Progenitor cell of endocrine pancreas (in vitro differentiated cells): ENCODE measurements at regions not wholly inside any gene's neighbourhood (a gene's known extent, or its start where the extent isn't known, plus 50 kb on each side); places are given as distances from the start of the nearest gene placed in this dataset.

Source experiments
- DNase-seq: peaks from one replicate; pipeline ENCODE4 v3.0.0; 2021; ENCODE audit warnings: low spot score; ENCODE audit not compliant: unreplicated experiment
- H3K27ac Mint-ChIP-seq: 2 replicates; pipeline ENCODE4 v1.8.0; 2021; ENCODE audit warnings: mild to moderate bottlenecking, moderate library complexity, mixed read lengths
- H3K27me3 Mint-ChIP-seq: 2 replicates; pipeline ENCODE4 v1.8.0; 2021; ENCODE audit warnings: mixed read lengths
- H3K36me3 Mint-ChIP-seq: 2 replicates; pipeline ENCODE4 v1.8.0; 2022; ENCODE audit warnings: mixed read lengths; ENCODE audit not compliant: insufficient read depth
- H3K4me1 Mint-ChIP-seq: 2 replicates; pipeline ENCODE4 v1.8.0; 2021; ENCODE audit warnings: low read depth, mixed read lengths
- H3K4me3 Mint-ChIP-seq: 2 replicates; pipeline ENCODE4 v1.8.0; 2021; ENCODE audit warnings: low read depth, mild to moderate bottlenecking, moderate library complexity, mixed read lengths
- H3K9me3 Mint-ChIP-seq: 2 replicates; pipeline ENCODE4 v1.8.0; 2021; ENCODE audit warnings: low read depth, mixed read lengths
- TF ChIP-seq, protein P1 (sequence below): fragments of 200-600 bp; sonication (generic); IDR thresholded peaks from one replicate; pipeline ENCODE4 v1.5.0; 2021; ENCODE audit warnings: antibody characterized with exemption, mild to moderate bottlenecking; ENCODE audit not compliant: unreplicated experiment

DNA sequence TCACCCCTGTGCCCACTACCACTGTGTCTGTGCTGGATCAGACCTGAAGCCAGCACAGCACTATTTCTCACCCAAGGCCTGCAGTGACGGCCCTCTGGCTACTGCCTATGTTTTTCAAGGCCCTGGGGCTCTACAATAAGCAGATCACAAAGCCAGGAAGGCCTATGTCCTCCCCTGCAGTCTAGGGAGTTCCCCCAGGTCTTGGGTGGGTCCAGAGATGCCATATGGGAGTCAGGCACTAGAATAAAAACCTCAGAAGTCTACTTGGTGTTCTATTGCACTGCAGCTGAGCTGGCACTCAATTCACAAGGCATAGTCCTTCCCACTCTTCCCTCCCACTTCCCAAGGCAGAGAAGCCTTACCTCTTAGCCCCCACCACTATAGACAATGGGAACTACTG lies 107.1 kb downstream of the FBXO4 start:
- TF ChIP-seq, protein P1, sequence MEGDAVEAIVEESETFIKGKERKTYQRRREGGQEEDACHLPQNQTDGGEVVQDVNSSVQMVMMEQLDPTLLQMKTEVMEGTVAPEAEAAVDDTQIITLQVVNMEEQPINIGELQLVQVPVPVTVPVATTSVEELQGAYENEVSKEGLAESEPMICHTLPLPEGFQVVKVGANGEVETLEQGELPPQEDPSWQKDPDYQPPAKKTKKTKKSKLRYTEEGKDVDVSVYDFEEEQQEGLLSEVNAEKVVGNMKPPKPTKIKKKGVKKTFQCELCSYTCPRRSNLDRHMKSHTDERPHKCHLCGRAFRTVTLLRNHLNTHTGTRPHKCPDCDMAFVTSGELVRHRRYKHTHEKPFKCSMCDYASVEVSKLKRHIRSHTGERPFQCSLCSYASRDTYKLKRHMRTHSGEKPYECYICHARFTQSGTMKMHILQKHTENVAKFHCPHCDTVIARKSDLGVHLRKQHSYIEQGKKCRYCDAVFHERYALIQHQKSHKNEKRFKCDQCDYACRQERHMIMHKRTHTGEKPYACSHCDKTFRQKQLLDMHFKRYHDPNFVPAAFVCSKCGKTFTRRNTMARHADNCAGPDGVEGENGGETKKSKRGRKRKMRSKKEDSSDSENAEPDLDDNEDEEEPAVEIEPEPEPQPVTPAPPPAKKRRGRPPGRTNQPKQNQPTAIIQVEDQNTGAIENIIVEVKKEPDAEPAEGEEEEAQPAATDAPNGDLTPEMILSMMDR, result no peak
- Mint-ChIP-seq H3K36me3 (no peaks in the 10 kb centered on the region), H3K9me3 (peaks cover 19% of the 10 kb centered on the region), H3K4me3 (no peak overlapping the region), H3K4me1 (peaks cover 14% of the 10 kb centered on the region), H3K27me3 (peaks cover 29% of the 10 kb centered on the region), H3K27ac (no peak overlapping the region)
- DNase-seq, result no peak

DNA sequence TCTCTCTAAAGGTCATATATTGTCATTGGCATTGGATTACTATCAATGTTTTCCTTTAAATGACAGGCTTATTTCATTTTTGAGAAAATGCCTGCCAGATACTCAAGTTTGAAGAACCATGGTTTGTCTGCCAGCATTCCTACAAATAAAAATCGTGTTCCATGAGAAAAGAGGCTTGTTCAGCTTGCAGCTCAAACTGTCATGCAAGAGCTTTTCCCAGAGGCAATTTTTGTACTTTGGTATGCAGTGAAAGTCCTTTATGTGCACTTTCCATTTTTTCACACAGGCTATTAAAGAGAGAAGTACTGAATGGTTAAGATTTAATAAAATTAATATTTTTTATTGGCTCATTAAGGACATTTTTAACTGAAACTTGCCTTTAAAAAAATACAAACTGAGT lies 110.4 kb downstream of the FBXO4 start:
- H3K9me3 Mint-ChIP-seq, result peaks cover 4% of the 10 kb centered on the region
- peaks cover 20% of the 10 kb centered on the region for H3K4me1 Mint-ChIP-seq
- H3K4me3 Mint-ChIP-seq, result no peak overlapping the region
- DNase-seq, result no peak
- TF ChIP-seq, protein P1, result no peak
- no peak overlapping the region for H3K27ac Mint-ChIP-seq
- H3K36me3 Mint-ChIP-seq, result no peaks in the 10 kb centered on the region
- peaks cover 58% of the 10 kb centered on the region for H3K27me3 Mint-ChIP-seq

DNA sequence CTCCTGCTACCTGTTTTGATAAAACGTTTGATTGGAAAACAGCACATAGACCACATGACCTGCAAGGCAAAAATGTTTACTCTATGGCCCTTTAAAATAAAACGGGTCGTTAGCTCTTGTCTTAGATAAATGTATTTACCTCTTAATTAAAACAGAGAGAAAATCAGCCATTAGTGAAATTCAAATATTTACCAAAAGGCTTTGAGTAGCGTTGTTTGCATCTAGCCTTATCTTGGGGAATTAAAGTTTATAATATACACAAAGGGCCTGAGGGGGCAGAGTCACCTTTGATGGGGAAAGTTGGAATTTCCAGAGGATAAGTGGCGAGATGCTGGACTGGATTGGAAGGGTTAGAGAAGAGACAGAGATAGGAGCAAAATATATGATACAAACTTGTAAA lies 111.3 kb downstream of the FBXO4 start:
- no peak for DNase-seq
- Mint-ChIP-seq H3K27me3 (peaks cover 65% of the 10 kb centered on the region), H3K4me1 (peaks cover 20% of the 10 kb centered on the region), H3K9me3 (peaks cover 4% of the 10 kb centered on the region), H3K4me3 (no peak overlapping the region), H3K36me3 (no peaks in the 10 kb centered on the region), H3K27ac (no peak overlapping the region)
- TF ChIP-seq, protein P1, result no peak

DNA sequence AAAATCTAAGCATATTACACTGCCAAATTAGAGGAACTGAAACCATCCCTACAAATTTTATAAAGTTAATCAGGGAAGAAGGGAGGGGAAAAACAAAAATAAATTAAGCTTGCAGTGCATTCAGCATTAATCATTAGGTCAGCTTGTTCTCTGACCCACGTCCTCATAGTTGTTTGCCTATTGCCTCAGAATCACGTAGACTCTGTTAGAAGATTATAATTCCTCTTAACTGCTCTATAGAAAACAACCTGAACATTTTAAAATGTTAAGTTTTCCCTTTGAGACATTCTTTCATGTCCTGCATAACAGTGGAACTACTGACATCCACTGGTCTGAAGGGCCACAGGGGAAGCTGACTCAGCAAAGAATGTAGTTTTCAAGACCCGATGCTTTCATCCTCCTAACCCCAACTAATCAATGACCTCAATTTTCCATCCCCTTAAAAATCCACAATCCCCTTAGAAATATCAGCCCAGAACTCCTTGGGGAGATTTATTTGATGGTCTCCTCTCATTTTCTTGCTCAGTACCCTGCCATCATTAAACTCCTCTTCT lies 112.4 kb downstream of the FBXO4 start:
- Mint-ChIP-seq H3K4me1 (peaks cover 20% of the 10 kb centered on the region), H3K36me3 (no peaks in the 10 kb centered on the region)
- TF ChIP-seq, protein P1, result no peak

DNA sequence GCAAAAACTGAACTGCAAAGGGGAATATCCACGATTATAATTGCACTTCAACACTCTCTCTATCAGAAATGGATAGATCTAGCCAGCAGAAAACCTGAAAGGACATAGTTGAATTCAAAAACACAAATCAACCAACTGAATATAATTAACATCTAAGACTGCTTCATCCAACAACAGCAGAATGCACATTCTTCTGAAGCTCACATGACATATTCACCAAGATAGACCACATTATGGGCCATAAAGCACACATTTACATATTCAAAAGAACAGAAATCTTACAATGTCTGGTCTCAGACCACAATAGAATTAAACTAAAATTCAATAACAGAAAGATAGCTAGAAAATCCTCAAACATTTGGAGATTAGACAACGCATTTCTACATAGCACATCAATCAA lies 118.3 kb downstream of the FBXO4 start:
- Mint-ChIP-seq H3K4me3 (no peak overlapping the region), H3K9me3 (peaks cover 6% of the 10 kb centered on the region), H3K36me3 (no peaks in the 10 kb centered on the region), H3K4me1 (peaks cover 2% of the 10 kb centered on the region), H3K27me3 (peaks cover 40% of the 10 kb centered on the region), H3K27ac (no peak overlapping the region)
- TF ChIP-seq, protein P1, result no peak
- DNase-seq, result no peak

More for the DNA sequence above, 112.4 kb downstream of the FBXO4 start:
- DNase-seq, result no peak
- Mint-ChIP-seq H3K9me3 (peaks cover 4% of the 10 kb centered on the region), H3K27ac (no peak overlapping the region), H3K4me3 (no peak overlapping the region), H3K27me3 (peaks cover 60% of the 10 kb centered on the region)
